HG02759 (cell line): ENCODE measurements at regions not wholly inside any gene's neighbourhood (a gene's known extent, or its start where the extent isn't known, plus 50 kb on each side); places are given as distances from the start of the nearest gene placed in this dataset.
"Not testable (repeated sequence)": the region's sequence is repeated elsewhere in the genome, so short reads cannot be mapped to it uniquely, and the experiment has no call there.

Source experiments
- ATAC-seq: cut with Tn5 transposase; IDR thresholded peaks from one replicate; pipeline ENCODE4 v1.9.1; 2021; ENCODE audit warnings: mild to moderate bottlenecking, moderate library complexity; ENCODE audit not compliant: unreplicated experiment

GRCh38 chr7:65613644-65614289 lies 240.1 kb downstream of the ZNF92 start:
- not testable (repeated sequence) for ATAC-seq

GRCh38 chr7:65616111-65616510 lies 242.5 kb downstream of the ZNF92 start:
- ATAC-seq = not testable (repeated sequence)

- not testable (repeated sequence) for ATAC-seq
Measured at GRCh38 chr7:65620216-65620615, 246.6 kb downstream of the ZNF92 start.

- ATAC-seq = not testable (repeated sequence)
Measured at GRCh38 chr7:65621580-65622201, 248.0 kb downstream of the ZNF92 start.

GRCh38 chr7:65631236-65631635 lies 241.6 kb upstream of the VKORC1L1 start:
- ATAC-seq = not testable (repeated sequence)

GRCh38 chr7:65633587-65634404 lies 239.1 kb upstream of the VKORC1L1 start:
- ATAC-seq = not testable (repeated sequence)

- not testable (repeated sequence) for ATAC-seq
Measured at GRCh38 chr7:65638918-65639317, 234.0 kb upstream of the VKORC1L1 start.

GRCh38 chr7:65639717-65640116 lies 233.2 kb upstream of the VKORC1L1 start:
- ATAC-seq = not testable (repeated sequence)

GRCh38 chr7:65643498-65643897 lies 229.4 kb upstream of the VKORC1L1 start:
- not testable (repeated sequence) for ATAC-seq

- ATAC-seq = peak; percentile 42
Measured at GRCh38 chr7:65647153-65647964, 225.5 kb upstream of the VKORC1L1 start.

- not testable (repeated sequence) for ATAC-seq
Measured at GRCh38 chr7:65651174-65651573, 221.7 kb upstream of the VKORC1L1 start.

GRCh38 chr7:65651826-65652592 lies 220.9 kb upstream of the VKORC1L1 start:
- not testable (repeated sequence) for ATAC-seq

- ATAC-seq = not testable (repeated sequence)
Measured at GRCh38 chr7:65652669-65653068, 220.2 kb upstream of the VKORC1L1 start.

GRCh38 chr7:65656494-65657188 lies 216.2 kb upstream of the VKORC1L1 start:
- ATAC-seq = not testable (repeated sequence)

- ATAC-seq = not testable (repeated sequence)
Measured at GRCh38 chr7:65683362-65683761, 189.5 kb upstream of the VKORC1L1 start.

- not testable (repeated sequence) for ATAC-seq
Measured at GRCh38 chr7:65699026-65699714, 173.7 kb upstream of the VKORC1L1 start.

- not testable (repeated sequence) for ATAC-seq
Measured at GRCh38 chr7:65699715-65700356, 173.0 kb upstream of the VKORC1L1 start.

GRCh38 chr7:65719123-65719798 lies 153.6 kb upstream of the VKORC1L1 start:
- ATAC-seq = not testable (repeated sequence)
